ENCODE measurements at regions not wholly inside any gene's neighbourhood (a gene's known extent, or its start where the extent isn't known, plus 50 kb on each side); places are given as distances from the start of the nearest gene placed in this dataset.

DNA sequence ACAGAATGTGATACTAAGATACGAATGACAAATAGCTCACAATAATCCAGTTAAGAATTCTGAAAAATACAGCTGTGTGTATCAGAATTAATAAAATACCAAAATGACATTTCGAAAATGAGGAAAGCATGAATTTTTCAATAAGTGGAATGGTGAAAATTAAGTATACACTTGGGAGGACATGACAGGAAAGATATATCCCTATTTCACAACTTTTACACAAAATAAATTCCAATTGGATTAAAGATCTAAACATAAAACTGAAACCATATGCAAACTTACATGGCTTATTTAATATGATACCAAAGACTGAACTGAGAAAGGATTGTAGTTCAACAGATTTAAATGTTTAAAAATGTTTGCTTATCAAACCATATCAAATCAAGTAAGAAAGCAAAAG is 510.4 kb upstream of the ADAMTS5 start:
- no peak for TF ChIP-seq EZH2 (IDR thresholded peaks at IDR 0.05; ENCODE audit: insufficient read depth, poor library complexity, severe bottlenecking)
- no peak for TF ChIP-seq EZH2phosphoT487 (IDR thresholded peaks at IDR 0.05; ENCODE audit: insufficient read depth, low read depth)

Measured in GM23248 (cell line).